Stimulated activated CD4-positive, alpha-beta T cell treated with anti-CD3 and anti-CD28 coated beads, Interleukin-2, amount 100 ng/mL, for 48 hours (primary cell): ENCODE measurements at regions not wholly inside any gene's neighbourhood (a gene's known extent, or its start where the extent isn't known, plus 50 kb on each side); places are given as distances from the start of the nearest gene placed in this dataset.
"Not testable (repeated sequence)": the region's sequence is repeated elsewhere in the genome, so short reads cannot be mapped to it uniquely, and the experiment has no call there.

Source experiments
- DNase-seq, 2 donors: peaks; one replicate each; pipeline ENCODE4 v3.0.0-alpha.2; 2020

DNA sequence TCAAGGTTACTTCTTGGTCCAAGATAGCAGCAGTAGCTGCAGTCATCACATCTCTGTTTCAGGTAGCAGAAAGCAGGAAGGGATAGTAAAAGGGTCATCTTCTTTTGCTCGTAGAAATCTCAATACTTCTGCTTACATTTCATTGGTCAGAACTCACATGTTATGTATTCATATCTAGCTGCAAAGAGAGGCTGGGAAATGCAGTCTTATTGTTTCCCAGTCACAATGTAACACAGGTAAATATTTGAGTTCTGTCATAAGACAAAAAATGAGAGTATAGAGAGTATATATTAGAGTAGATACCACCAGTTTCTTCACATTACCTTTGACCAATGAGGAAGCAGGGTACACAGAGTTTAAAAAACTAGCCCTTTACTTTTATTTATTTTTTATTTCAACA lies 132.4 kb upstream of the ITGA6 start:
- DNase-seq, result no peak

DNA sequence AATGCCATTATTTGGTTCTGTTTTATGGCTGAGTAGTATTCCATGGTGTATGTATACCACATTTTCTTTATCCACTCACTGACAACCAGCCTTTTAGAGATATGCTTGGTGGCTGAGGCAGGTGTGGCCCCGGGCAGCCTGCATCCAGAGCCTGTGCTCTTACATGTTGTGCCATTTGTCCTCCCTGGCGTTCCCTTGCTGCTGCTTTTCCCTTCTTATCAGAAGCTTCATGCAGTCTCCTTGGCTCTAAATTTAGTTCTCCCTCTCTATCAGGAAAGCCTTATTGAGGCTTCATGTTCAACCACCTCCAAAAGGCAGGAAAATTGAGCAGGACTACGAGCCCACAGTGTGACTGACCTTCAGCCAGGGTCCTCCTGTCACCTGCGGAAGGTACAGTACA lies 131.7 kb upstream of the ITGA6 start:
- DNase-seq, result no peak

DNA sequence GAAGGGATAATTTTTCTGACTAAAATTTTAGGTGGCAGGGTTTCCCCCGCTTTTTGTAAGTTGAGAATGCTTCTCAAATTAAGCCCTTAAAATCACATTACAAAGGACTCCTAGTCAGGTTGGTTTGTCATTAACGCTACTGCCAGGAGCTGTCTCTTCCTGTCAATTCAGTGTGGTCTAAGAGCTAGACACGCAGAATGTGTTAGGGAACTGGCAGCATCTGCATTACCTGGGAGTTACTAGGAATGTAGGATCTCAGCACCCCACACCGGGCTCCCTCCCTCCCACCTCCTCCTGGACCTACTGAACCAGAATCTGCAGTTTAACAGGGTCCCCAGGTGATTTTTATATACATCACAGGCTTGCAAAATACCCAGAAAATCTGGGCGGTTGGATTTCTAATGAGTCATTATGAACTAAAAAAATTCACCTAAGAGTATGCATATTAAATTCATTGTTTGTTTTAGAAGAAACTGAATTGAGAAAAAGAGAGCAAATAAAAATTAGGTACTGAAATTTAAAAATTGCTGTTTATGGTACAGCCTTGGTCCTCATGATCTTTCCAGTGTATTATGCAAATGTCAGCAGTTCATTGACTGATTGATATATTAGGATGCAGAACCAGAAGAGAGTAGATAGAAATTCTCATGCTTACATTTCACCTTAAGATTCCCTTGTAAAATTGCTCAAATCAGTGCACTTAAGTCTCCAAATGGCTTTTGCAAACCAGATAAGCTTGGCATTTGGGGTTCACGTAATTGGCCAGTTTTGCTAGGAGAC lies 130.9 kb upstream of the ITGA6 start:
- no peak for DNase-seq

DNA sequence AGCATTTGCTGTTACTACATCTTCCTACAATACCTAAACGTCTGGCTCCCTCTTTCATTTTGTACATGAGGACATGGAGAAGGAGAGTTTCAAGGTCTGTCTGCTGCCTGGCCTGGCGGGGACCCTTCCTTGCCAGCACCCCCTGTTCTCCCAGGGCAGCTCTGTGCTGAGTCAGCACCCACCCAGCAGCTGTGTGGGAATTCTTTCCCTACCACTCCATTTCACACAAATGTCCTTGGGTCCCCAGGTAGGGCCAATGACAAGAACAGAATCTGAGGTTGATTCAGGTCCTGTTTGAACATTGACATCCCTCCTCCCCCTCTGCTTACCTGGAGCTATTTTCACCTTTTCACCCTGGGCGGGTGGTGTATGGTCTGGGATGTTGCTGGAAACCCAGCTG lies 129.9 kb upstream of the ITGA6 start:
- DNase-seq, result no peak

DNA sequence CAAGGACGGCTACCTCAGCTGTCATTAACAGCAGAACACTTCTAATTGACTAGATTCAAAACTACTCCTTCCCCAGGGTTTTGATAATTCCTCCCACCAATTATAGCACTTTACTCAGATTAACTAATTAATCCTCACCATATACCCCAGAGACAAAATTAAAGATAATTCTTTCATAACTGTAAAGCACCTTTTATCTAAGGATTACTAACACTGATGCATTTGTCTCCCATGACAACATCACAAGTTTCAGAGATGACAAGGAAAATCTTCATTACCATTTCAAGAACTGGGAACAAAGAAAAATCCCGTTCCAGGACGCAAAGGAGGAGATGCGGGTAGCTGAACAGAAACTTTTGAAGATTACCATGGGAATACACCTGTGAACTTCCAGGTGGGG lies 129.4 kb upstream of the ITGA6 start:
- no peak for DNase-seq

DNA sequence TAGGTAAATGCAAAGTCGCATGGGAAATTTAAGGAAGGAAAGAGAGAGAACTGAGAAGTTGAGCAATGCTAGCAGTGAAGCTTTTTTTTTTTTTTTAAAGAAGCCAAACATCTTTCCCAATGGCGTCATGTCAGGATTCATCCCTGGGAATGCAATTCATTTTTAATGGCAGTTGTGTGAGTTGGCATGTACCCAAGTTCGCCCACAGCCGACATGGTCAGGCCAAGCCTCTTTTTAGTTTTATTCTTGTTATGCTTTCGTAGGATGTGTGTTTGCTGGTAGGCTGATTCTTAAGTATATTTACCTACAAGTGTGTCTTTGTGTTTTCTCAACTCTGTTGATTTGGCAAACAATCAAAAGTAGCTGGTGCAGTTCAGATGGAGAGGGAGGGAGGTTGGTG lies 127.6 kb upstream of the ITGA6 start:
- DNase-seq, result no peak

DNA sequence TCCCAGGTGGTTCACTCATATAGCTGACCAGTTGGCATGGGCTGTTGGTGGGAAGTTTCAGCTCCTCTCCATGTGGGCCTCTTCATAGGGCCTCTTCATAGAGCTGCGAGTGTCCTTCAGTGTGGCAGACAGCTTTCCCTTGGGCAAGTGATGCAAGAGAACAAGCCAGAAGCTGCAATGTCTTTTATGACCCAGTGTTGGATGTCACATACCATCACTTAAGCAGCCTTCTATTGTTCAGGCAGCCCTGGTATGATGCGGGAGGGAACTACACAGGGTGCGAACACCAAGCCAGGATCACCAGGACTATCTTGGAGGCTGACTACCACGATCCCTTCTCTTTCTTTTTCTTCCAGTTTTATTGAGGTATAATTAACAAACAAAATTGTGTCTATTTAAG lies 126.5 kb upstream of the ITGA6 start:
- DNase-seq, result no peak

DNA sequence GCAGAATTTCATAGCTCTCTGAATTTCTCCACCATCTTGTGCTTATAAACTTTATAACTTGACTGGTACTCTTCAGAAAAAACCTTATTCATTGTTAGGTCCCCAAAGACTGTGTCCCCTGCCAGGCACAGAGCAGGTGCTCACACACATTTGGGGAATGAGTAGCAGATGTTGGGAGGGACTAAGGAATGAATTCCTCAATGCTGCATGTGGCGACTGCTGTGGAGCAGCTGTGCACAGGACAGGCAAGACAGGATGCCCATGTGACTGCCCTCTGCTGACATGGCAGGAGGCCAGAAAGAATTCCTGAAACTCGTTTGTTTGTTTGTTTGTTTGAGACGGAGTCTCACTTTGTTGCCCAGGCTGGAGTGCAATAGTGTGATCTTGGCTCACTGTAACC lies 122.3 kb upstream of the ITGA6 start:
- no peak for DNase-seq

DNA sequence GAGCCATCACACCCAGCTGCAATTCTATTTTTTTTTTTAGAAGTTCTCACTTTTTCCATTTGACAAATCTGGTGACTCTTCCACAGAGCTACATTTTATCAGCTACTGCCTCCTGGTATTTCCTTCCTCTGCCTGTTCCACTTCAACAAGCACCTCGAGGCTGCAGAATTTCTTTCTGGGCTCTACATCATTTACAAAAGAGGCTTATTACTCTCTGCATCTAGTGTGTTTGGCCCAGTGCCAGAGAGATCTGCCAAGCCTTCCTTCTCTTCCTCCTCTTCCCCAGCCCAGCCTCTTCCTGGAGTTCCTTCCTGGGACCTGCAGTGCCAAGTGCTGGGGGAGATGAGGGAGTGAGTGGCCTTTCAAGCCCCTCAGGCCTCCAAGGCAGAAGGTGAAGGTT lies 119.6 kb upstream of the ITGA6 start:
- DNase-seq, result no peak

DNA sequence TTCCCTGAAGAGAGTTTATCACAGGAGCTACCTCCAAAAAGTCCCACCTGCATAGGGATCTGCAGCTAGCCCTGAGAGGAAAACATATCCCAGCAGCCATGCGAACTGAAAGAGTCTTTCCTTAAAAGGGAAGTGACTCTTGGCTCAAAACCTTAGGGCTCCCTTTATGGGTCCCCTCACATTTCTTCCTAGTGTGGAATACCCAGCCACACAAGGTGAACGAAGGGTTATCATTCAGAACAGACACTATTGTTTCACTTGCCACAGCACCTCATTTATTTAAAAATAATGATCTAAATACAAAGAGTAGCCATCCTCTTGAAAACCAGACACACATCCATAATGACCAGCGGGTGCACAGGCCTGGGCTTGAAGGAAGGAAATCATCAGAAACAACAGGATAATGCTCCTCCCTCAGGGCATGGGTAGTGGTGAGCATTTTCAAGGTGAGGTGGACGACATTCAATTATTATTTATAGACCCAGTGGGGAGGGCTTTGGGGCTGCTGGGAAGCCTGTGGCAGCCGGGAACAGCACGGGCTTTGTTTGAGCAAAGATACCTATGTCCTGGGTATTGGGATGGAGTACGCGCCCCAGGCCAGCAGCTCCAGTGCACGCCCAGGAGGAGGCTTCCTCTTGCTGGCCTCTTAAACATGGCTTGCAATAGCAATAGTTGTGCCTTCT lies 119.0 kb upstream of the ITGA6 start:
- DNase-seq, result no peak

DNA sequence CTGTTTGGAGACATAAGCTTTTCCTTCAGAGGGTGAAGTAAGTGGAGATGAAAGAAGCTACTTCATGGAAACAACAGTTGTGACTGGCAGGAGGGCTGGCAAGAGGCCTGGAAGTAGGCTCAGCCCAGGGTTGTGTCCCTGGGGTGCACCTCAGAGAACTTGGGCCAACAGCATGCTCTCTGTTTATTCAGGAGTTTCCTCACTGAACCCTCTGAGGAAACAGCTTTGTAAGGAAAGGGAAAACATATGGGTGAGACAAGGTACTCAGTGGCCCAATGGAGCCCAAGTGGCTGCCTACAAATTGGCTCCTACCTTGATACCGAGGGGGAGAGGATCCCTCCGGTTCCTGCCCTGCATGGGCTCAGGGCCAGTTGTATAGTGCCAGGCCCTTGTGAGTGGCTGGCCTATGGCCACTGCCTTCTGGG lies 115.5 kb upstream of the ITGA6 start:
- DNase-seq, result no peak

DNA sequence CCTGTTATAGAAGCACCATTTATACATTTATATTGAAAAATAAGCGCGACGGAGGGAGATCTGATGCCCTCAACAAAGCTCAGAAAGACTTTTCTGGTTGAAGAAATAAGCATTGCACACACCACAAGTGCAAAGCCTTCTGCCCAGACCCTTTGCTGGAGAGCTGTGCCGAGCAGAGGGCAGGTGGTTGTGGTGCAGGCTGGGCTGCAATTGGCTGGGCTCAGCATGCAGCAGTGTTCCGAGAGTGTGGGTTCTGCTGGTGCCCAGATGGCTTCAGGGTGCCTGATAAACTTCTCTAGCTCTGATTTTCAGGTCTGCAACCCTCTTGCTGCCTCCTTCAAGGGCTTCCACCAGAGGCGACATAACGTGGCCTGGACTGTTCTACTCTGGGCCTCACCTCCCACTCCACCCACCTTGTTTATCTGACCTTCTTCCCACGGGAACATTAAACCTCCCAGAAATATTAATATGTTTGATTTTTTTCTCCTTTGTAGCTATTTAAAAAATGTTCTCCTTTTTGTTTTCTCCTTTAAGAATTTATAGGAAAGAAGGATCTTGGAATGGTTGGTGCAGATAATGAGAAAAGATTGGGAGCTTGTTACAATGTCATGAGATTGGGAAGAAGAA lies 113.6 kb upstream of the ITGA6 start:
- DNase-seq, result no peak

DNA sequence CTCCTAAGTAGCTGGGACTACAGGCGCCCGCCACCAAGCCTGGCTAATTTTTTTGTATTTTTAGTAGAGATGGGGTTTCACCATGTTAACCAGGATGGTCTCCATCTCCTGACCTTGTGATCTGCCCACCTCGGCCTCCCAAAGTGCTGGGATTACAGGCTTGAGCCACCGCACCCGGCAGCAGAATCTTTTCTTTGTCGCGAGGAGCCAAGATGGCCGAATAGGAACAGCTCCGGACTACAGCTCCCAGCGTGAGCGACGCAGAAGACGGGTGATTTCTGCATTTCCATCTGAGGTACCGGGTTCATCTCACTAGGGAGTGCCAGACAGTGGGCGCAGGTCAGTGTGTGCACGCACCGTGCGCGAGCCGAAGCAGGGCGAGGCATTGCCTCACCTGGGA lies 112.3 kb upstream of the ITGA6 start:
- not testable (repeated sequence) for DNase-seq

DNA sequence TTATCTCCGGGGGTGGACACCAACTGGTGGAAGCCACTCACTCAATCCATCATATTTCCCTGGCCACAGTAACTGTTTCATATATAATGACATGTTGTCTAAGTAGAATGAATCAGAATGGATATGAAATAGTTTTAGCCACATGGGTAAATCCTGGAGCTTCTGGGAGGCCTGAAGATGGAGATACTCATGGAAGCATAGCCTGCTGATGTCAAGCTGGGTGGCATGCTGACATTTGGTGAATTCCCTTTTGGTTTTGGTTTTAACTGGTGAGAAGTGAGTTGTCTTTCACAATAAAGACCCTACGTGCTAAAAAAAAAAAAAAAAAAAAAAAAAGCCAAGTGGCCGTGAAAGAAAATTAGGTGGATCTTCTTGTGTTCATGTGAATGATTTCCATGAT lies 105.3 kb upstream of the ITGA6 start:
- DNase-seq, result no peak

DNA sequence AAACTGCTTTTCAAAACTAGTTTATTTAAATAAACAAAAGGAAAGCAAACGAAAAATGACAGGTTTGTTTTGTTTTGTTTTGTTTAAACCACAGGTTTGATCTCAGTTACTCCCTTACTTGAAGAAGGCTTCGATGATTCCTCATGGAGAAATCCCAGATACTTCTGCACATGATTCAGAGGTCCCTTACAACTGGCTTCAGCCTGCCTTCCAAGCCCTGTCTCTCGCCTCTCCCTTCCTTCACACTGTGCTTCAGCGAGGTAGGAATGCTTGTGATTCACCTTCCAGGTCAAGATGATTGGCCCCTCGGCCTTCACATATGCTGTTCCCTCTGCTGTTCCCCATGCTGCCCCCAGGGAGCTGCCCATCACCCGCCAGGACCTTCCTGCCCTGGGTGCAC lies 104.1 kb upstream of the ITGA6 start:
- DNase-seq, result no peak

DNA sequence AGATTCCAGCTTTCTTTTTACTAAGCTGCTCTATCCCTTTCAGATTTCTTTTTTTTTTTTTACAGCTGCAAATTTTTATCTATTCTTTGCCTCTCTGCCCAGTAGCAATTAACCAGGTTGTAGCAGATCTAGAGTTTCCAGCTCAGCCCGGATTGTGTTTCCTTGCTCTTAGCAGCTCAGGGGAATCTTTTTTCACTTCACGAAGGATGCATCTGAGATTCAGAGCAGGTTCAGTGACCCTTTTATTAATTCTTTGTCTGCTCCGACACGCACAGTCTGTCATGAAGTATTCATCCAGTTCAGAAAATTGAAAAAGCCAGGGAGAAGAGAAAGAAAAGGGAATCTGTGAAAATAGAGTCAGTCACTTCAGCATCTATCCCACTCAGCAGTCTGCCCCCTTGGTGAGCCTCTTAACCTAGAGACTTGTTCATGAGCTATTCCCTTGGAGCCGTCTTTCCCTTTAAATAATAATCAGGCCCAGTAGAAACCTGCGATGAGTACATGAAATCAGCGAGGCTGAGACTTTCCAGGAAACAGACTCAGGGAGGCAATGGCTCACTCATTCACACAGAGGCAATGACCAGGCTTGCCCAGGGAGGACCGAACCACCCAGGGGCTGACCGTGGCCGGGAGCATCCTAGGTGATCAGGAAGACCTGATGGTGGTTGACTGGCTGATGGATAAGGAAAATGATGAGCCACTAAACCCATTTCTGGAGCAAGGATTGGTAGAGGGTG lies 103.4 kb upstream of the ITGA6 start:
- no peak for DNase-seq

DNA sequence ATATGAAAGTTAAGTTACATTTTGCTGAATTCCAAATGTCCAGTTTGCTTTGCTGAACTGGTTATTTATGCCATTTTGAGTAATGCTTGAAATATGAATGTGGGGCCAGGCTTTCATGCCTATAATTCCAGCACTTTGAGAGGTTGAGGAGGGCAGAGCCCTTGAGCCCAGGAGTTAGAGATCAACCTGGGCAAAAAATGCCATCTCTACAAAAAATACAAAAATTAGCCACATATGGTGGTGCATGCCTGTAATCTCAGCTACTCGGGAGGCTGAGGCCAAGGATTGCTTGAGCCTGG lies 101.2 kb upstream of the ITGA6 start:
- DNase-seq, result no peak

DNA sequence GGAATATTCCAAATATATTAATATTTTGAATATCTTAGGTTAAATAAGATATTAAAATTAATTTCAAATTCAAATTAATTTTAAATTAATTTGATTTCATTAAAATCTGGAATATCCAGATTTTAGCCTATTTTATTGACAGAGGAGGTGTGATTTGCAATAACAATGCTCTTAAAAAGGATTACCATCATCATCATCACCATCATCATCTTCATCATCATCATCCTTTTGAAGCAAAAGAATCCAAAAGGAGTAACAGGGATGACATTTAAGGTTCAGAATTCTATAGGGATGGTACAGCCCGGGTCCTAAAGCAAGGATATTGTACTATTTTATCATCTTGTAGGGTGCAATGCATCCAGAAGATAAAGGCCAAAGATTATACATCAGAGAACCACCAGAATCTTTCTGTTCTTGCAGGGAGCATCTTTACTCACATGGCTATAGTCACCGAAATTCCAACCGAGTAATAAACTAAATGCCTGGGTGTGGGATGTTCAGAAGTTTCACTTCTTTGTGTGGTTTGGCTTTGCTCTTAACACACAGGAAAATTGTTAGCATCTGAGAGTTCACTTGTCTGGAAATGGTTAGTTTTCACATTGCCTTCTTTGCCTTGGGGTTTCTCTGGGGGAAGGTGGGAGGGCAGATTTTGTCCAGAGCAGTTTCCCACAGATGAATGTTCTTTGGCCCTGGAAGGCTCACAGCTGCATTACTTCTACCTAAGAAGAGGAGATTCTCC lies 99.1 kb upstream of the ITGA6 start:
- DNase-seq, result no peak

DNA sequence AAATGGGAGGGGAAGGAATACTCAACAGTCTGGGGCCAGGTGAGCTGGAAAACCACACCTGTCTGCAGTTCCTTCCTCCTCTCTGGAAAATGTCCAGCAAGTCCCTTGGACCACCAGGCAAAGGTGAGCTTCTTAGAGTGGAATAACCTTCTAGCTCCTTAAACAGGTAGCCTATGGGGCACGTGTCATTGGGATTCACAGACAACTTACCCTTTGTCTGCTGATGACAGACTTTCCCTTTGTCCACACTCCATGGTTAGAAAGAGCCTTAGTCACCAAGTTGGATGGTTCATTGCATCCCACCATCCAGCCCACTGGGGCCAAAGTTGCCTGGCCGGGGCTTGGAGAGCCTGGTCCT lies 98.0 kb upstream of the ITGA6 start:
- no peak for DNase-seq

DNA sequence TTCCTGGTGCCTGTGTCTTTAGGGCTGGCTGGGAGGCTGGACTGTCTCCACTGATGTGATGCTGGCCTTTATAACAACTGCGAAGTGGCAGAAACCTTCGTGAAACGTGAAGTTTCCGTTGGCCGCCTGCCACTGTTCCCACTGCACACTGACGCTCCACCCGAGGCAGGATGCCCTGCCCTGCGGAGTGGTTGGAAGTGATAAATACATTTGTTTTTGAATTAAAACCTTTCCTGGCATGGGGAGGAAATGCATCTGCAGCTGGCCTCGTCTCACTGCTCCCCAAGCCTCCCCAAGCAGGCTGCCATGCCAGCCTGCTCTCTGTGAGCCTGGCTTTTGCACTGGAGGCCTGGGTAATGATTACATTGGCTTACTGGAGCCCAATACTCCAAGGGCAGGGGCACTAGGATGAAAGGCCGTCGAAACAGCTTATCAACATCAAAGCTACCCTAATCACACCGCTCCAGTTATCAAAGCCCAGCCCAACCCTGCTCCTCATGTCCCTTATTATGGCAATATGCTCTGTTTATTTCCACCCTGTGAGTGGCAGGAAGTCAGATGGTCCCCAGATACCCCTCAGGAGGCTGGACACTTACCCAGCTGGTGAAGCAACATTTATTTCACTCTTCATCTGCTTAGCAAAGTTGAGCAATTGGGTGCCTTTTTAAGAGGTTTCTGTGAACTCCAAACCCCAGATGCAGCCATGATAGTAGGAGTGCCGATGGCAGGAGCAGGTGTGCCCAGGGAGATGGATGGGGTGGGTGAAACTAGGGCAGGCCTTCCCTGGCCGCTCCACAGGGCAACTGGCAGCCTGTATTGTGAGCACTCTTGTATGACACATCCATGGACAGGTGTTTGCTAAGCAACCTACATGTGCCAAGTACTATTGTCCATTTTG lies 97.4 kb upstream of the ITGA6 start:
- DNase-seq, result no peak

DNA sequence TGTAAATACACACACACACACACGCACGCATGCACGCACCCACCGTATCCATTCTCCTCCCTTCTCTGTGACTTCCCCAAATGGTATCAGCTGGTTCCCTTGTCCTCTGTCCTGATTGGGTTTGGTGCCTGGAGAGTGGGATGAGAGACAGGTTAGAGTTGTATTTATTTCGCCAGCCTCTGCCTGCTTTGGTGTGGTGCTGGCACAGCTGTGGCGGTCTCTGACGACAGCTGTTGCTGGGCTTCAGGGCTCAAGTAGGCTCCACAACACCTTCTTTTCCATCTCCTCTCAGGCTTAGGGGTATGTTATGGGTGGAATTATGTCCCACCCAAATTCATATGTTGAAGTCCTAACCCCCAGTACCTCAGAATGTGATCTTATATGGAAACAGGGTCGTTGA lies 94.9 kb upstream of the ITGA6 start:
- no peak for DNase-seq
